GM12878 (cell line): ENCODE measurements at regions not wholly inside any gene's neighbourhood (a gene's known extent, or its start where the extent isn't known, plus 50 kb on each side); places are given as distances from the start of the nearest gene placed in this dataset.

ENCODE experiments used
- BHLHE40 ChIP-seq, 2 experiments: fragments of 450-650 bp in 1 of 2; IDR thresholded peaks; 2 replicates each; pipeline ENCODE4 v1.6.1; 2011 to 2017; ENCODE audit warnings: low read depth in 2 of 2, borderline replicate concordance in 1 of 2, improper control_type of control experiment in 1 of 2, low read length in 1 of 2, mild to moderate bottlenecking in 1 of 2
- IRF4 ChIP-seq: IDR thresholded peaks from 2 replicates; pipeline ENCODE4 v1.6.1; 2011; ENCODE audit warnings: low read depth, low read length
- KAT2A ChIP-seq: conservative IDR thresholded peaks from 2 replicates; pipeline ENCODE4 v1.6.1; 2011; ENCODE audit warnings: low read depth, low read length; ENCODE audit not compliant: control insufficient read depth
- KDM1A ChIP-seq: fragments of 200-600 bp; sonication (generic); IDR thresholded peaks from 2 replicates; pipeline ENCODE4 v1.6.1; 2016; ENCODE audit warnings: borderline replicate concordance
- NR2C2 ChIP-seq: IDR thresholded peaks from 2 replicates; pipeline ENCODE4 v1.6.1; 2011; ENCODE audit warnings: borderline replicate concordance, low read depth; ENCODE audit not compliant: control insufficient read depth, insufficient read length
- POLR2A ChIP-seq: IDR thresholded peaks from 2 replicates; pipeline ENCODE4 v1.6.1; 2011; ENCODE audit warnings: low read depth, mild to moderate bottlenecking, low read length
- POLR2AphosphoS5 ChIP-seq: IDR thresholded peaks from 2 replicates; pipeline ENCODE4 v1.6.1; 2011; ENCODE audit warnings: mild to moderate bottlenecking, low read length, inconsistent platforms
- RBBP5 ChIP-seq: fragments of 200-600 bp; sonication (generic); conservative IDR thresholded peaks from 2 replicates; pipeline ENCODE4 v1.6.1; 2016
- SMAD5 ChIP-seq: IDR thresholded peaks from 2 replicates; pipeline ENCODE4 v1.6.1; 2016; ENCODE audit warnings: antibody characterized with exemption, low read depth
- SMC3 ChIP-seq: IDR thresholded peaks from 2 replicates; pipeline ENCODE4 v1.6.1; 2011; ENCODE audit warnings: low read length, improper control_type of control experiment, borderline replicate concordance
- TF ChIP-seq, protein P1 (sequence below), 3 experiments: IDR thresholded peaks in 2 of 3; conservative IDR thresholded peaks in 1 of 3; 2 replicates each; pipeline ENCODE4 v1.5.1; 2011; ENCODE audit warnings: low read depth in 3 of 3, low read length in 3 of 3, mild to moderate bottlenecking in 3 of 3, control low read depth in 2 of 3, moderate library complexity in 2 of 3, inconsistent platforms in 1 of 3, mixed read lengths in 1 of 3; ENCODE audit not compliant: control insufficient read depth in 2 of 3, insufficient read depth in 1 of 3; ENCODE audit errors: extremely low read depth in 1 of 3

DNA sequence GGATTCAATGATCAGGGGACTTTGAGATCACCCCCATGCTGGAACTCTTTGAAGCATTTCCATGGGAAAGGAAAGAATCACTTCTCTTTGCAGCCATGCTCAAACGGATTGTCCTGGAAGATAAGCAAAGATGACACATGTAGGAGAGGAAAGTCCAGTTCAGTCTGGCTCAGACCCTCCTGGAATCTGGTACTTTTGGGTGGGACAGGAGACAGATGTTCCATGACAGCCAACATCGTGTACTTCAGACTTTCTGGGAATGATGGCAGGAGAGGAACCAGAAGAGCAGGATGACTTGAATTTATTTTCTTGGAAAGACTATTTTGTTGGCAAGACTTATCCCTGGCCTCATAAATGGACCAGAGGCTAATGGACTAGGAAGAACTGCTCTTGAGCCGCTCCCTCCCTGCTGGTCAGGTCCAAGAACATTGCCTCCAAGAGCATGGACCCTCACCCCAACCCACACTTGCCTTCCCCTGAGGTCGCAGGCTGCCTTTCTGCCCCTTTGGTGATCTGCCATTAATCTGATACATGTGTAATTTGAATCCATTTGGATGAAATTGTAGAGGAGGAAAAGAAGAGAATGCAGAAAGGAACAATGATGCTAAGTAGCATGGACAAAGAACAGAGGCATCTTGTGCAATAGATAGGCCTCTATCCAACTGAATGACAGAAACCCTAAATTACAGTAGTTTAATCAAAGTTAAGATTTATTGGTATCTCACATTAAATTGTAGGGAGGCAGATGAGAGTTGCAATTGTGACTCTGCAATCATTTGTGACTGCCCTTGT is 201.0 kb downstream of the SNX19 start:
- TF ChIP-seq, protein P1, sequence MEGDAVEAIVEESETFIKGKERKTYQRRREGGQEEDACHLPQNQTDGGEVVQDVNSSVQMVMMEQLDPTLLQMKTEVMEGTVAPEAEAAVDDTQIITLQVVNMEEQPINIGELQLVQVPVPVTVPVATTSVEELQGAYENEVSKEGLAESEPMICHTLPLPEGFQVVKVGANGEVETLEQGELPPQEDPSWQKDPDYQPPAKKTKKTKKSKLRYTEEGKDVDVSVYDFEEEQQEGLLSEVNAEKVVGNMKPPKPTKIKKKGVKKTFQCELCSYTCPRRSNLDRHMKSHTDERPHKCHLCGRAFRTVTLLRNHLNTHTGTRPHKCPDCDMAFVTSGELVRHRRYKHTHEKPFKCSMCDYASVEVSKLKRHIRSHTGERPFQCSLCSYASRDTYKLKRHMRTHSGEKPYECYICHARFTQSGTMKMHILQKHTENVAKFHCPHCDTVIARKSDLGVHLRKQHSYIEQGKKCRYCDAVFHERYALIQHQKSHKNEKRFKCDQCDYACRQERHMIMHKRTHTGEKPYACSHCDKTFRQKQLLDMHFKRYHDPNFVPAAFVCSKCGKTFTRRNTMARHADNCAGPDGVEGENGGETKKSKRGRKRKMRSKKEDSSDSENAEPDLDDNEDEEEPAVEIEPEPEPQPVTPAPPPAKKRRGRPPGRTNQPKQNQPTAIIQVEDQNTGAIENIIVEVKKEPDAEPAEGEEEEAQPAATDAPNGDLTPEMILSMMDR (IDR thresholded peaks at IDR 0.05 in 2 of 3, conservative IDR thresholded peaks at IDR 0.05 in 1 of 3; ENCODE audit: control insufficient read depth in 2 of 3, extremely low read depth in 1 of 3, insufficient read depth in 1 of 3, low read depth in 3 of 3, low read length in 3 of 3): no peak
- TF ChIP-seq NR2C2 (no peak), IRF4 (no peak), BHLHE40 (IDR thresholded peaks at IDR 0.05; ENCODE audit: borderline replicate concordance in 1 of 2, low read depth in 2 of 2, low read length in 1 of 2) (no peak), RBBP5 (no peak), POLR2A (no peak), SMC3 (no peak), POLR2AphosphoS5 (no peak), KAT2A (no peak), SMAD5 (no peak), KDM1A (no peak)
